Activated CD8-positive, alpha-beta memory T cell treated with anti-CD3 and anti-CD28 coated beads for 36 hours (primary cell): ENCODE measurements at regions not wholly inside any gene's neighbourhood (a gene's known extent, or its start where the extent isn't known, plus 50 kb on each side); places are given as distances from the start of the nearest gene placed in this dataset.

Experiments
- CTCF ChIA-PET: fragments of 350-600 bp; sonication (Branson Sonifier 250); formaldehyde crosslinking; loops from one replicate; lab custom pipeline; 2021; ENCODE audit warnings: antibody characterized with exemption; lab: Charles Lee
- POLR2A ChIA-PET: fragments of 350-600 bp; sonication (Branson Sonifier 250); formaldehyde crosslinking; loops from one replicate; lab custom pipeline; 2021; ENCODE audit warnings: antibody characterized with exemption; lab: Charles Lee

DNA sequence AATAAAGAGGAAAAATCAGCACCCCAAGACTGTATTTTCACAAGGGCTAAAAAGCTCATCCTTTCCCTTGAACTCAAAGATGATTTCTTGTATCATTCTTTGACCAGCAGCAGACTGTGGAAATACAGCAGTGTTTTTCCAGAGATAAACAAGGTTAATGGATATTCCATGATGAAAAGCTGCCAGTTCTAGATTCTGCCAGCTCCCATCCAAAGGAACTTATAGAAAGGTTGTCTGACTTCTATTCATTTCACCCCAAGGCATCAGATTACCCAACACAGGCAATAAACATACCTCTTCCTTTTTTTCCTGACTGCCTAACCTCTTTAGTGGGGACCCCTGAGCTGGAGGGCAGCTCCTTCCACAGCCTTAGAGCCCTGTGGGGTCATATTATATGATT lies 375.8 kb upstream of the THBS1 start:
- CTCF ChIA-PET, result no interaction called here
- POLR2A ChIA-PET, result no interaction called here

- ChIA-PET CTCF (no interaction called here), POLR2A (no interaction called here)
Observed at GRCh38 chr15:39205506-39206371, 375.1 kb upstream of the THBS1 start.

- POLR2A ChIA-PET, result no interaction called here
- CTCF ChIA-PET, result no interaction called here
Observed at GRCh38 chr15:39207532-39208115, 373.3 kb upstream of the THBS1 start.

DNA sequence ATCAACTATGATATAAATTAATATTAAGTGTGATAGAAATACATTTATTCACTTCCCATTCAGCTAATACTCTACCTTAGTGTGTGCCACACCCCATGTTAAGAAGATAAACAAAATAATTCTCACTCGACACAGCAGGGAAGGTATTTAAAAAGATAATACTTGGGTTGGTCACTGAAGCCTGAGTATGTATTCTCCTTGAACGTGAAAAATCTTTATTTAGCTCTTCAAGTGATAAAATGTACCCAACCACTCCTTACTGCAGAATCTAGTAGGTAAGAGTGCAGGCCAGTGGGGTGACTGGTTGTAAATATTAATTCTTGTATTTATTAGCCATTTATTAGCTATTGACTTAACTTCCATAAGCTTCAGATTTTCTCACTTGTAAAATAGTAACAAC lies 372.7 kb upstream of the THBS1 start:
- ChIA-PET CTCF (no interaction called here), POLR2A (no interaction called here)

GRCh38 chr15:39209548-39210211 lies 371.2 kb upstream of the THBS1 start:
- POLR2A ChIA-PET, result no interaction called here
- CTCF ChIA-PET, result no interaction called here

DNA sequence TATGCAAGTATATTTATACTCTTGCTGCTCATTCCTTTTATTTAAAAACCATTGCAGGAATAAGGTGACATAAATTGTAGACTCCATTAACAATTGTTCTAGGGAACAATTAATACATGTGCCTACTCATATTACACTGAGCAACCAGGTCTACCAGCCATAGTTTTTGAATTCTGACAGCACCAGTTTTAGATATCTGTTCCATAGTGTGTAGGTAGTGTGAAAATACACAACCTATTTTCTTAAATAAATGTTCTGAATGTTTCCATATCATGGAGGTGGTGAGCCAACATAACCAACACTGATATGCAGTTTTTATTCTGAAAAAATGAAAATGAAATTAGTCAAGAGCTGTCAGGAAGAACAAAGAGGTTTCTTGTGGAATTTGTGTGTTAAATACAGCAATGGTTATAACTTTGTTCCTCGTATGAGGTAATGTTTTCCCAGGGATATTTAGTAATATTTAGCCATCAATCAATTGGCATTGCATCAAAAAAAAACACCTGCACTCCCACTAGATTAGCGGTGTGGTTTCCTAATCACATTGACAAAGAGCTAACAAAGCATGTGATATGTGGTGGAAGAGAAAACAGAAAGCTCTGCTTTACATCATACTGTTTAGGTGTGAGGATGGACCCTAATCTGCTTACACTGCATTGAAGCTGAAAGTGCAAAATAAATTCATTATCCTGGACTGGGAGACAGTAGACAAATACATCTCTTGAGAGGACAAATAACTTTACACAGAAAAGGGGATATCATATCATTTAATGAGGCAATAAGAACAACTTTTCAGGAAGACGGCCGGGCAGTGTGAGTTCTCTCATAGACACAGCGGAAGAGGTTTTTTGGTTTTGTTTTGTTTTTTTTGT lies 369.5 kb upstream of the THBS1 start:
- POLR2A ChIA-PET, result no interaction called here
- CTCF ChIA-PET, result no interaction called here

- CTCF ChIA-PET, result no interaction called here
- POLR2A ChIA-PET, result no interaction called here
Observed at GRCh38 chr15:39213385-39213840, 367.5 kb upstream of the THBS1 start.

DNA sequence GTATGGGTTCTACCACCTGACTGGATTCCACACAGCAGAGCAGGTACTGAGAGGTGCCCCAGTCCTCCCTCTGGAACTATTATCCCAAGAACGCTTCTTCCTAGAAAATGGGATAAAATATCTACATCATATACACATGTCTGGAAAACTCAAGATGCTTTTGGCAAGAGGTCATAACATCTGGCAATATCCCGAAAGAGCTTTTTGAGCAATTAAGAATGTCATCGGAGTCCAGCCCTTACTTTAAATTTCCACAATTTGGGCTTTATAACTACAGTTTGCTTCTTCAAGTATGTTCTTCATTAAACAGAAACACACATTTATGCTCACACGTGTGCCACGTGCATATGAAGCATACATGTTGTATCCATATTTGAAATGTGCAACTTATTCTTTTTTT lies 365.9 kb upstream of the THBS1 start:
- POLR2A ChIA-PET, result no interaction called here
- CTCF ChIA-PET, result no interaction called here

GRCh38 chr15:39216816-39217215 lies 364.1 kb upstream of the THBS1 start:
- ChIA-PET POLR2A (no interaction called here), CTCF (no interaction called here)

DNA sequence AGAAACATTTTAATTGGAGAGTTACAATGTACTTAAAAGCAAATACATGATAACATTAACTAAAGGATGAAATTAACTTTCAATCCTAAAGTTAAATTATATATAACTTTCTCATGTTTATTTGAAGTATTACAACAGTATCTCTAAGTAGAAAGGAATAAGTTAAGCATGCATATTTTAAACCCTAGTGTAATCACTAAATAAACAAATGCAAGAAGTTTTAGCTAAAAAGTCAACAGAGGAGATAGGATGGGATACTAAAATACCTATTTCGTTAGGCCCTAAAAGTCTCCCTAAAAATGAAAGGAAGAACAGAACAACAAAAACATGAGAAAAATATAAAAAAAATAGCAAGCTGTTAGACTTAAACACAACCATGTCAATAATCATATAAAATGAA lies 361.3 kb upstream of the THBS1 start:
- ChIA-PET CTCF (no interaction called here), POLR2A (no interaction called here)

DNA sequence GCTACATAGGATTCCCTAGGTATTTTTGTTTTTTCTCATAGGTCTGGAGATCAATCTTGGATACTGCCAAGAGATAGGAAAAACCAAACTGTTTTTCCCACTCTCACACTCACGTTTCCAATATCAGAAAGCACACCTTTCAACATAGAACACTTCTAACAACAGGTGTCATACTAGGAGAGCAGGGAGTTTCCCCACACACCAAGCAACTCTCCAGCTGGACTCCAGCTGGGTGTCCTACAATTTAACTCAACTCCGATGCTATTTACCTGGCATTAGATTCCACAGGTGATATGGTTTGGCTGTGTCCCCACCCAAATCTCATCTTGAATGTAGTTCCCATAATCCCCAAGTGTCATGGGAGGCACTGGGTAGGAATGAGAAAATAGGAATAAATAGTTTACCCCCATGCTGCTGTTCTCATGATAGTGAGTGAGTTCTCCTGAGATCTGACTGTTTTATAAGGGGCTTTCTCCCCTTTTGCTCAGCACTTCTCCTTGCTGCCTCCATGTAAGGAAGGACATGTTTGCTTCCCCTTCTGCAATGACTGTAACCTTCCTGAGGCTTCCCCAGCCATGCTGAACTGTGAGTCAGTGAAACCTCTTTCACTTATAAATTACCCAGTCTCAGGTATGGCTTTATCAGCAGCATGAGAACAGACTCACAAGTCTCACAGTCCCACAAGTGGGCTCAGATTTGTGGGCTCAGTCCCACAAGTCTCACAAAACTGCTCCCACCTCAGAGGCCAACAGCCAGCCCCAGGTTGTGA lies 354.5 kb upstream of the THBS1 start:
- ChIA-PET CTCF (no interaction called here), POLR2A (no interaction called here)

GRCh38 chr15:39227001-39227400 lies 353.9 kb upstream of the THBS1 start:
- ChIA-PET CTCF (no interaction called here), POLR2A (no interaction called here)

DNA sequence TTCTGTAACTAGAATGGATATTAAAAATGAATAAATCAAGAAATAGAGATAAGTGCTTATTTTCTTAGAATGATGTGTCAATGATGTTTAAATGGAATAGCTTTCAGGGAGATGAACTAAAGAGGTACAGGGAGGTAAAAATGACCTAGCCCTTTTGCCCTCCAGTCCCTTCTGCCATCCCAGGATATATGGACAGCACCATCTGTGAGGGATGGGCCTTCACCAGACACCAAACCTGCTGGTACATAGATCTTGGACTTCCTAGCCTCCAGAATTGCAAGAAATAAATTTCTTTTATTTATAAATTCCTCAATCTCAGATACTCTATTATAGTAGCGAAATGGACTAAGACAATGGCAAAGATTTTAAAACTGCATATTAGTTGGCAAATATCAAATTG lies 352.0 kb upstream of the THBS1 start:
- POLR2A ChIA-PET, result no interaction called here
- CTCF ChIA-PET, result no interaction called here

DNA sequence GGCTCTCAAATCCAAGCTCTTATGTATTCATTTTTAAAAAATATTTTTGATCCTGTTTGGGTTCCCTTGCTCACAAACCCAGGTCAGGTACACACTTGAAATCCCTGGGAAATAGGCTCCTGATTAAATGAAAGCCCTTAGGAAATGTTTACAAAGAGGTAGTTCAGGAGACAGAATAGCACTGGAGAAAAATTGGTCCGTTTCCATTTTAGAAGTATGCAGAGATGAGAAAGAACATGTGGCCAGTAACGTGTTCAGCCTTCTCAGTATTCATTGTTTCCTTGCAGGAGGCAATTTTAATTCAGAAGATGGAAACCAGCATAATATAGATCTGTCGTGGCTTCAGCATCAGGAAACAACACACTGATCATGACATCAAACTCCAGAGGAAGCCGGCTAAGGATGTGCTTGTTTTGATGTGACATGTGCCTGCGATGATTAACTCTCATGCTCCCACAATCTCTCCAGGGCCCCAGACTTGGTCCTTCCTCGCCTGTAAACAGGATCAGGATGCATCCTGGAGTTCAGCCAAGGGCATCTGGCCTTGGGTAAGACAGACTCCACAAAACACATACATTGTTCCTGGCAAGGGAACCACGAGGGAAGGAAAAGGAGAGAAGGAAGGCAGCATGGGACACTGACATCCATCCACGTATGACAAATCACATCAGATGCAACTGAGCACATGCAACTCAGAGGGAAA lies 350.5 kb upstream of the THBS1 start:
- POLR2A ChIA-PET, result no interaction called here
- CTCF ChIA-PET, result no interaction called here

GRCh38 chr15:39230908-39231285 lies 350.0 kb upstream of the THBS1 start:
- POLR2A ChIA-PET, result no interaction called here
- CTCF ChIA-PET, result no interaction called here

- CTCF ChIA-PET, result no interaction called here
- POLR2A ChIA-PET, result no interaction called here
Observed at GRCh38 chr15:39232512-39232911, 348.4 kb upstream of the THBS1 start.

- POLR2A ChIA-PET, result no interaction called here
- CTCF ChIA-PET, result no interaction called here
Observed at GRCh38 chr15:39235084-39235795, 345.6 kb upstream of the THBS1 start.

DNA sequence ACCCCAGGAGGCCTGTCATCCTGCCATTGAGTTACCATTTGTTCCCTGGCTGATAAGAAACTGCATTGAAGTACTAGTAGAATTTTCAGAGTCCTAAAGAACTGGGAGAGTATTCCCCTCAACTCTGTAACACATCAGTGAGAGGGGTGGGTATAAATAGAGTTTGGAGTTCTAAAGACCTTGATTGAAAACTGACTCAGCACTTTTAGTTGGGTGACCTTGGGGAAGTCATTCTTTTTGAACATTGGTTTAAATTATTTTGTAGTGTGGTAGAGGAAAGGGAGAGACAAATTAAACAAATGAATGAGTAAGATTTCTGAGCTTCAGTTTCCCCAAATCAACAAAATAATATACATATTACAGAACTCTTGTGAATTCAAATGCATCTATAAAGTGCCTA lies 344.5 kb upstream of the THBS1 start:
- ChIA-PET POLR2A (no interaction called here), CTCF (no interaction called here)
